Right atrium auricular region (tissue), 2 donors: ENCODE measurements at regions not wholly inside any gene's neighbourhood (a gene's known extent, or its start where the extent isn't known, plus 50 kb on each side); places are given as distances from the start of the nearest gene placed in this dataset.

Experiments
- DNase-seq: peaks from one replicate; pipeline ENCODE4 v3.0.0-alpha.2; 2019; ENCODE audit warnings: low spot score
- H3K27ac ChIP-seq, 2 donors: fragments of 200-600 bp; sonication (generic); 1 replicate in 1 of 2; 2 replicates in 1 of 2; pipeline ENCODE4 v1.5.1; 2016 to 2019
- H3K27me3 ChIP-seq, 2 donors: fragments of 200-600 bp; sonication (generic); one replicate each; pipeline versions ENCODE4 v1.5.1 to v1.6.0; 2017 to 2019
- H3K36me3 ChIP-seq: fragments of 200-600 bp; sonication (generic); one replicate; pipeline ENCODE4 v1.5.1; 2016
- H3K4me1 ChIP-seq, 2 donors: fragments of 200-600 bp; sonication (generic); one replicate each; pipeline versions ENCODE4 v1.5.1 to v1.6.0; 2017 to 2019
- H3K4me3 ChIP-seq, 2 donors: fragments of 200-600 bp; sonication (generic); 1 replicate in 1 of 2; 2 replicates in 1 of 2; pipeline ENCODE4 v1.5.1; 2017 to 2019; ENCODE audit warnings: mild to moderate bottlenecking in 1 of 2, moderate library complexity in 1 of 2
- H3K9me3 ChIP-seq, 2 donors: fragments of 200-600 bp; sonication (generic); one replicate each; pipeline ENCODE4 v1.5.1; 2019
- CTCF ChIP-seq, 2 donors: fragments of 200-600 bp; sonication (generic); IDR thresholded peaks; one replicate each; pipeline ENCODE4 v1.5.1; 2019; ENCODE audit warnings: antibody characterized with exemption in 2 of 2

DNA sequence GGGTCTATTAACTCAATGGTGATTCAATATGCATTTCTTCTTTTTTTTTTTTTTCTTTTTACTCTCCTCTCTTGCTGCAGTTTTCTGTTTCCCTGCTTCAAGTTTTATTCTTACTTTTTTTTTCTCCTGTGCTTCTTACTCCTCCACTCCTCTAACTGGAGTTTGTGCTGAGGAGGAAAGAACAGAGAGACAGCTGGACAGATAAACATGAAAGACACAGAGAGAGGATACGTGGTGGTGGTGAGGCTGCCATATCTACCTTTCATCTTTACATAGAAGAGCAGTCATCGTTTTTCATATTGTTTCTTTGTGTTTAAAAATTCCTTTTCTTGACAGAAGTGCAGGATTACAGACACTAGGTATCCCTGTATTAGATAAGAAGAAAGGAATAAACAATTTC lies 262.8 kb downstream of the OTOL1 start:
- Histone ChIP-seq H3K4me1 (no peaks in the 10 kb centered on the region), H3K27me3 (no peaks in the 10 kb centered on the region), H3K36me3 (no peaks in the 10 kb centered on the region), H3K27ac (no peak overlapping the region), H3K4me3 (no peak overlapping the region), H3K9me3 (no peaks in the 10 kb centered on the region)
- no peak for DNase-seq
- TF ChIP-seq CTCF (IDR thresholded peaks at IDR 0.05), result no peak

GRCh38 chr3:161766331-161766730 lies 269.7 kb downstream of the OTOL1 start:
- H3K27me3 ChIP-seq, result no peaks in the 10 kb centered on the region
- TF ChIP-seq CTCF (IDR thresholded peaks at IDR 0.05), result no peak
- no peak overlapping the region for H3K4me3 ChIP-seq
- no peak for DNase-seq
- no peaks in the 10 kb centered on the region for H3K9me3 ChIP-seq
- H3K36me3 ChIP-seq, result no peaks in the 10 kb centered on the region
- H3K4me1 ChIP-seq, result no peaks in the 10 kb centered on the region
- no peak overlapping the region for H3K27ac ChIP-seq

- no peak for TF ChIP-seq CTCF (IDR thresholded peaks at IDR 0.05)
- H3K27me3 ChIP-seq, result no peaks in the 10 kb centered on the region
- H3K4me1 ChIP-seq, result no peaks in the 10 kb centered on the region
- DNase-seq, result no peak
- H3K4me3 ChIP-seq, result no peak overlapping the region
- no peaks in the 10 kb centered on the region for H3K36me3 ChIP-seq
- H3K9me3 ChIP-seq, result no peaks in the 10 kb centered on the region
- no peak overlapping the region for H3K27ac ChIP-seq
Observed at GRCh38 chr3:161770484-161771386, 274.1 kb downstream of the OTOL1 start.

GRCh38 chr3:161781381-161781780 lies 284.8 kb downstream of the OTOL1 start:
- no peak overlapping the region for H3K27ac ChIP-seq
- no peak for DNase-seq
- no peak overlapping the region for H3K4me3 ChIP-seq
- no peaks in the 10 kb centered on the region for H3K4me1 ChIP-seq
- TF ChIP-seq CTCF (IDR thresholded peaks at IDR 0.05), result no peak
- H3K9me3 ChIP-seq, result no peaks in the 10 kb centered on the region
- no peaks in the 10 kb centered on the region for H3K36me3 ChIP-seq
- no peaks in the 10 kb centered on the region for H3K27me3 ChIP-seq

- DNase-seq, result no peak
- H3K9me3 ChIP-seq, result no peaks in the 10 kb centered on the region
- no peaks in the 10 kb centered on the region for H3K27me3 ChIP-seq
- no peaks in the 10 kb centered on the region for H3K36me3 ChIP-seq
- no peak overlapping the region for H3K4me3 ChIP-seq
- H3K4me1 ChIP-seq, result no peaks in the 10 kb centered on the region
- TF ChIP-seq CTCF (IDR thresholded peaks at IDR 0.05), result no peak
- H3K27ac ChIP-seq, result no peak overlapping the region
Observed at GRCh38 chr3:161793194-161793930, 296.8 kb downstream of the OTOL1 start.
